ENCODE measurements at regions not wholly inside any gene's neighbourhood (a gene's known extent, or its start where the extent isn't known, plus 50 kb on each side); places are given as distances from the start of the nearest gene placed in this dataset.

DNA sequence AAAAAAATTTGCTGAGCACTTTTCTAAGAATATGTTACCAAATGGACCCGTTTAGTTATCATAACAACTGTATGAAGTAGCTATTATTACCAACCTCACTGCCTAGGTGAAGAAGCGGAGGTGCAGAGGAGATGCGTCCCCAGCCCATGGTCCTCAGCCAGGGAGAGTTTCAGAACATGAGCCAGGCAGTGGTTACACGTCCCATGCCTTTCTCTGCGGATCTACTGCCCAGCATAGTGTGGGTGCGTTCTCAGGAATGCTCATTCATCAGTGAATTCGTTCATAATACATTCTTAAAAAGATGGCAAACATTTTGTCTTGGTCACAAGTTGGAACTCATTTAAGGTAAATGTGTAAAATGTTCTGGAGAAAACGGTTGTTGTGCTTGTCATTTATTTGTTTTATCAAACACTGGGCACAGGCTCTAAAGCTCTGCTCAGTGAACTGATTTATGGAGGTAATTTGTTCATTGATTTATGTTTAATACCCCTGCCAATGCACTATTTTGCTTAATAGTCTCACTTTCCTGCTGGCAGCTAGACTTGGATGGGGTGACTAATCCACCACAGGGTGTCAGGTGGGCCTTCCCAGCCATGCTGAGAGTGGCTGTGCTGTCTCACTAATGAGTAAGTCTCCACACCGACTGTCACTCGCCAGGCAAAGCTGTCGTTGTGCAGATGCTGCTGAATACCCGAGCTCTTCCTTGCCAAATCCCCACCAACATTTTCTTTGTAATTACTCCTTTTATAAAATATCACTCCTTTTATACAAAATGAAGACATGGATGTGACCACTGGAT is 248.8 kb downstream of the TENT4A start:
- TF ChIP-seq POLR2AphosphoS5 (IDR thresholded peaks at IDR 0.05) (no peak), CTCF (IDR thresholded peaks at IDR 0.05) (no peak)

Data from upper lobe of left lung (tissue), 4 donors.